ENCODE measurements at regions not wholly inside any gene's neighbourhood (a gene's known extent, or its start where the extent isn't known, plus 50 kb on each side); places are given as distances from the start of the nearest gene placed in this dataset.
"Not testable (repeated sequence)": the region's sequence is repeated elsewhere in the genome, so short reads cannot be mapped to it uniquely, and the experiment has no call there.

- DNase-seq (ENCODE audit: low read depth) = no peak
Observed at GRCh38 chr10:34058845-34059614, 724.6 kb upstream of the NRP1 start.

GRCh38 chr10:34055410-34055985 is 721.0 kb upstream of the NRP1 start:
- DNase-seq (ENCODE audit: low read depth) = not testable (repeated sequence)

- DNase-seq (ENCODE audit: low read depth) = no peak
Observed at GRCh38 chr10:34049887-34050286, 715.4 kb upstream of the NRP1 start.

DNA sequence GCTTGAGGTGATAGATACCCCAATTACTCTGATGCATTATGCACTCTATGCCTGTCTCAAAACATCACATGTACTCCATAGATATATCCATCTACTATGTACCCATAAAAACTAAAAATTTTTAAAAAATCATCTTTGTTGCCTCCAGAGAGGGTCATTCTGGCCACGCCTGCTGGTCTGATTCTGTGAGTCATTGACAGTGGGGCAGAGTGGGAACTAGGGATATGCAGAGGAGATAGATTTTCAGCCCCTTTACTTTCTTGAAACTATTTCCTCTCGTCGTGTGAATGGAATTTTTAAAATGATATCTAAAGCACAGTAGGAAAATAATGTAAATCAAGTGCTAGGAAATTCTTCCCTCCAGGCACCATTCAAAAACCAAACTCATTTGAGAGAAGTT is 715.0 kb upstream of the NRP1 start:
- no peak for DNase-seq (ENCODE audit: low read depth)

- DNase-seq (ENCODE audit: low read depth) = peak; percentile 41
Observed at GRCh38 chr10:34047389-34047788, 712.9 kb upstream of the NRP1 start.

GRCh38 chr10:34046506-34047034 is 712.1 kb upstream of the NRP1 start:
- DNase-seq (ENCODE audit: low read depth) = no peak

DNA sequence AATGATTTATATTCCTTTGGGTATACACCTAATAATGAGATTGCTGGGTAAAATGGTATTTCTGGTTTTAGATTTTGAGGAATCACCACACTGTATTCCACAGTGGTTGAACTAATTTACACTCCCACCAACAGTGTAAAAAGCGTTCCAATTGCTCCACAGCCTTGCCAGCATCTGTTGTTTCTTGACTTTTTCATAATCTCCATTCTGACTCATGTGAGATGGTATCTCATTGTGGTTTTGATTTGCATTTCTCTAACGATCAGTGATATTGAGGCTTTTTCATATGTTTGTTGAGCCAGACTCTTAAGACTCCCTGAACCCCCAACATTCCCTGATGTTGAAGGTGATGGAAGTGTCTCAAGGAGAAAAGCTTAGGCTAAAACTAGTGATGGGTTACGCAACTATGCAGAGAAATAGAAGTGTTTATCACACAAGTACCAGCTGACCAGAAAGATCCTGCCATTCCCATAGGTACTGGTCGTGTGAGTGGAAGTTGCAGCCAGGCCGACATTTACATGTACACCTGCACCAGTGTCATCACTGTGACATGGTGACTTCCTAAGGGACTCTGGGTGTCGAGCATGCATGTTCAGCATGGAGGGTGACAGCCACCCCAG is 711.2 kb upstream of the NRP1 start:
- DNase-seq (ENCODE audit: low read depth) = peak; percentile 8

DNA sequence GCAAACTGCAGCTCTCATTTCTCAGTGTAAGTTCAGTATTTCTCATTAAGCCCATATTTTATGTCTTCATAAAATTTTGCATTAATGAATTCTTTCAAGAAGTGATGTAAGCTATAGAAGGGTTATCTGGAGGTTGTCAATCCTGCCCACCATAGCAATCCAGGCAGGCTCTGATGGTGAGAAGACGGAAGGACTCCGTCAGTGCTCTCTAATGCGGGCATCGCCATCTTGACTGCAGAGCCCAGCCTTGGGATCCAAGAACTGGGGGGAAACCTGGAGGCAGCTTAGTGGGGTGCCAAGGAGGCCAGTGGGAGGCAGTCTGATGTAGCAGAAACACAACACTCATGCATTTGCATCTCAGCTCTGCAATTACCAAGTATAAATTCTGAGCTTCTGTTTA is 707.4 kb upstream of the NRP1 start:
- no peak for DNase-seq (ENCODE audit: low read depth)

- no peak for DNase-seq (ENCODE audit: low read depth)
Observed at GRCh38 chr10:34037499-34037898, 703.0 kb upstream of the NRP1 start.

GRCh38 chr10:34035241-34035790 is 700.8 kb upstream of the NRP1 start:
- DNase-seq (ENCODE audit: low read depth) = not testable (repeated sequence)

DNA sequence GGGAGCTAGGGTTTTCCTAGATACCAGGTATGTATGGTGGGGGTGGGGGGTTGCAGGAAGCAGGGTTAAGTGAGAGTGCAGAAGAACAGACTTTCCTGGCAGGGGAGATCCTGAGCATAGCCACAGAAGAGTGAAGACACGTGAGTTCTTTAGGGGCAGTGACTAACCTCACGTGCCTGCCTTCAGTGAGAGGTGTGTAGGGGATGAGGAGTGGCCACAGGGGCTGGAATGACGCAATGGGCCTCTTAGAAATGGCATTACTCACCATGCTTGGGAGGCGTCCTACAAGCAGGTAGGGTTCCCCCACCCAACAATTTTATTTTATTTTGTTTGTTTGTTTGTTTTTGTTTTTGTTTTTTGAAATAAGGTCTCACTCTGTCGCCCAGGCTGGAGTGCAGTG is 698.6 kb upstream of the NRP1 start:
- no peak for DNase-seq (ENCODE audit: low read depth)

- no peak for DNase-seq (ENCODE audit: low read depth)
Observed at GRCh38 chr10:34032564-34032963, 698.1 kb upstream of the NRP1 start.

GRCh38 chr10:34031400-34031799 is 696.9 kb upstream of the NRP1 start:
- DNase-seq (ENCODE audit: low read depth) = peak; percentile 94

- DNase-seq (ENCODE audit: low read depth) = no peak
Observed at GRCh38 chr10:34029455-34029854, 695.0 kb upstream of the NRP1 start.

- no peak for DNase-seq (ENCODE audit: low read depth)
Observed at GRCh38 chr10:34028936-34029335, 694.5 kb upstream of the NRP1 start.

GRCh38 chr10:34024693-34025425 is 690.4 kb upstream of the NRP1 start:
- no peak for DNase-seq (ENCODE audit: low read depth)

DNA sequence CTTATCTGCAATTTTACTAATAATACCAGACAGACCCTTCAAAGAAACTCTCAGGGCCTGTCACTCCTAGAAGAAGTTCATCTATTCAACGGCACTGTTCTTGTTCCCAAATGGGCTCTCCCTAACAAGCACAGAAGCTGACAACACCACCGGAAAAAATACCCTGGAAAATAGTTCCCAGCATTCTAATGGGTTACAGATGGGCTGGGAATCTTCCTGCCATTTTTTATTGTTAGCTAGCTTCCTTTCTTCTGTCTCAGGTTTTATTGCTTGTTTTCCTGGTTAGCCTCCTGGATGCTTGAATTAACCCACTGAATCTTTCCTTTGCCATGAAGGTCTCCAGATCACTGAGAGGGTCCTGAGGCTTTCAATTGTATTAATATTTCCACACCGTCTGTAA is 689.8 kb upstream of the NRP1 start:
- DNase-seq (ENCODE audit: low read depth) = no peak

DNA sequence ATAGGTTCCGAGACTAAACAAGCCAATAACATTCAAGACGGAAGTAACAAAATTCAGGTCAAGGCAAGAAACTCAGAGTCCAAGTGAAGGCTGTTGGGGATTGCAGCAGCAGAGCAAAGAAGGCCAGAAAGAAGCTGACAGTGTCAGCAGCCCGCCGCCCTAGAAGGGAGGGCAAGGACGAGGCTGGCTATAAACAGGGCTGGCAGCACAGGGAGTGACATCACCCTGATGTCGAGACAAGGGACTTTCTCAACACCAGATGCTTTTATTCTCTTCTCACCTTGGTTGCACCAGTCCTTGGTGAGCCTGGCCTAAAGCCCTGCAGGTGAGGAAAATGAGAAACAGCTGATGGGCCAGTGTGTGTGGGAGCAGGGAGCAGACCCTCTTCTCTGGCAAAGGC is 687.7 kb upstream of the NRP1 start:
- DNase-seq (ENCODE audit: low read depth) = no peak

DNA sequence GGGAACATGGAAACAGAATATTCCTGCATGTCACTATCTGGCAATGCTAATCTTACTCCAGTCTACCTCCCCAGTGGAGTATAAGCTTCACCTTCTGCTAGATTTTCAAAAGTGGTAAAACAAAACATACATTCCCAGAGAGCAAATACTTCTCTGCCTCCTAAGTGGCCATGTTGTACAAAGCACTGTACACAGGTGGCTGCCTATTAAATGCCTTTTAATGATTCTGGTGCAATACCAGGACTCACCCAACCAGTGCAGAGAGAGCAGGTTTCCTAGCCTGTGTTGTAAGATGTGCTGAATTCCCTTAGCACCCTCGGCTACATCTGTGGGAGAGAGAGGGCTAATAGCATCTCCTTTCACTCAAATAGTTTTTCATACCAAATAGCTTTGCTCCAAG is 684.3 kb upstream of the NRP1 start:
- DNase-seq (ENCODE audit: low read depth) = no peak

- no peak for DNase-seq (ENCODE audit: low read depth)
Observed at GRCh38 chr10:34018129-34018528, 683.7 kb upstream of the NRP1 start.

GRCh38 chr10:34017281-34017680 is 682.8 kb upstream of the NRP1 start:
- DNase-seq (ENCODE audit: low read depth) = no peak

DNA sequence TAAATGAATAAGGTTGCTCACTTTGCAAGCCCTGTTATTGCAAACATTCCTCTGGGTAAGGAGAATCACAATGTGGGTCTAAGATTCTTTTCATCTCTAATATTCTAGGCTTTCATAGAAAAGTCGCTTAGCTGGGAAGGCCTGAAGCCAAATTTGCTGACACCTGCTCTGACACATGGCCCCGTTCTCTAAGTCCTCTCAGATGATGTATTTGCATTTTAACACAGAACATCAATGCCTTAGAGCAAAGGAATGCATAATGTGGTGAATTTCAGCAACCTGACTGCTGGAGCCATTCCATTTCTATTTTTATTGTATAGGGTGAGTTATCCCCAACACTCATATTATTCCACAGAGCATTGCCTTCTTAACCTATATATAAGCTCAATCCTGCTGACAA is 682.1 kb upstream of the NRP1 start:
- DNase-seq (ENCODE audit: low read depth) = no peak
